Activated CD4-positive, alpha-beta T cell treated with anti-CD3 and anti-CD28 coated beads, Interleukin-10, Interleukin-2, amounts not matched to agents 100 ng/mL and 50 ng/mL, durations not matched to agents 16 hours and 8 hours (primary cell): ENCODE measurements at regions not wholly inside any gene's neighbourhood (a gene's known extent, or its start where the extent isn't known, plus 50 kb on each side); places are given as distances from the start of the nearest gene placed in this dataset.

Experiments used
- DNase-seq: peaks from one replicate; pipeline ENCODE4 v3.0.0-alpha.2; 2020

- DNase-seq, result no peak
Measured at GRCh38 chr14:97539884-97540283, 742.7 kb downstream of the VRK1 start.

- DNase-seq, result no peak
Measured at GRCh38 chr14:97543221-97543620, 746.0 kb downstream of the VRK1 start.

DNA sequence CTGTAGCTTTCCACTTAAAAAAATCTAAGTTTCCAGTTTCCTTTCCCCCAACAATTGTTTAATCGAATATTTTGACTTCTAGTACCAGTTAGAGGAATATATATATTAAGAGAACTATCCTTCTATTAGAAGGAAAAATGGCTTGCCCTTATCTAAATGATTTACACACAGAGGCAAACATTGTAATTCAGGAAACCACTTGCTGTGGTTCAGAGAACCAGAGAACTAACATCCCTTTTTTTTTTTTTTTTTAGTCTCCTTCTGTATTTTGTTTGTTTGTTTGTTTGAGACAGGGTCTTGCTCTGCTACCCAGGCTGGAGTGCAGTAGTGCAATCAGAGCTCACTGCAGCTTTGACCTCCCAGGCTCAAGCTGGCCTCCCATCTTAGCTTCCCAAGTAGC is 746.6 kb downstream of the VRK1 start:
- DNase-seq, result no peak

- DNase-seq, result no peak
Measured at GRCh38 chr14:97544571-97544970, 747.4 kb downstream of the VRK1 start.

GRCh38 chr14:97546491-97547230 is 749.5 kb downstream of the VRK1 start:
- DNase-seq, result no peak

GRCh38 chr14:97550463-97550862 is 753.3 kb downstream of the VRK1 start:
- DNase-seq, result no peak

GRCh38 chr14:97554597-97554996 is 757.4 kb downstream of the VRK1 start:
- DNase-seq, result no peak

GRCh38 chr14:97564334-97564733 is 767.2 kb downstream of the VRK1 start:
- no peak for DNase-seq

- no peak for DNase-seq
Measured at GRCh38 chr14:97571201-97571600, 774.0 kb downstream of the VRK1 start.

DNA sequence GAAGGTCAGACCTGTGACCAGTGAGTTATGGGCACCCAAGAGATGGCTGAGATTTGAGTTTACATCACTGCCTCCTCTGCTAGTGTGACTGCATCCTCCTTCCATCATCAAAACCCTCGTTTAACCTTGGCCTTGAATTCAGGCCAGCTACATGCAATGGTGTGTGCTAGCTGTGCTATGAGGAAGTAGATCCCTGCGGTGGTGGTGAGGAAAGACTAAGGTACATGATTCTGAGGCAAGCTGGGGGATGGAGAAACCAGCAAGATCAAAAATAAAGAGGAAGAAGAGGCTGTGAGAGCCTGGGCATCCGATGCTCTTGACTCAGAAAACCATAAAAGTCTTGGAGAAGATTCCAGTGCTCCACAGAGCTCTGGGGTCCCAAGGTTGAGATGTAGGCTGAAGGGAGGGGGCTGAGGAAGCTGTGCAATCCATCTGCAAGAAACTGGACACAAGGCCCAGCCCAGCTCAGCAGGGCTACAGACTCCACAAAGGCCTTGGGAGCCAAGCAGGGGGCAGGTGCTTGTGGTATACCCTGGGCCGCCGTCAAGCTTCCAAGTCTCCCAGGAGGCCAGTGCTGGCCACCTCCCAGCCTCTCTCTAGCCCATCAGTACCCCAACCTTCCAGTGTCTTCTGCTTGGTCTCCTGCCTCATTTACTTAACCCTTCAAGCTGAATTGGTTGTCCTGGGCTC is 774.8 kb downstream of the VRK1 start:
- no peak for DNase-seq

DNA sequence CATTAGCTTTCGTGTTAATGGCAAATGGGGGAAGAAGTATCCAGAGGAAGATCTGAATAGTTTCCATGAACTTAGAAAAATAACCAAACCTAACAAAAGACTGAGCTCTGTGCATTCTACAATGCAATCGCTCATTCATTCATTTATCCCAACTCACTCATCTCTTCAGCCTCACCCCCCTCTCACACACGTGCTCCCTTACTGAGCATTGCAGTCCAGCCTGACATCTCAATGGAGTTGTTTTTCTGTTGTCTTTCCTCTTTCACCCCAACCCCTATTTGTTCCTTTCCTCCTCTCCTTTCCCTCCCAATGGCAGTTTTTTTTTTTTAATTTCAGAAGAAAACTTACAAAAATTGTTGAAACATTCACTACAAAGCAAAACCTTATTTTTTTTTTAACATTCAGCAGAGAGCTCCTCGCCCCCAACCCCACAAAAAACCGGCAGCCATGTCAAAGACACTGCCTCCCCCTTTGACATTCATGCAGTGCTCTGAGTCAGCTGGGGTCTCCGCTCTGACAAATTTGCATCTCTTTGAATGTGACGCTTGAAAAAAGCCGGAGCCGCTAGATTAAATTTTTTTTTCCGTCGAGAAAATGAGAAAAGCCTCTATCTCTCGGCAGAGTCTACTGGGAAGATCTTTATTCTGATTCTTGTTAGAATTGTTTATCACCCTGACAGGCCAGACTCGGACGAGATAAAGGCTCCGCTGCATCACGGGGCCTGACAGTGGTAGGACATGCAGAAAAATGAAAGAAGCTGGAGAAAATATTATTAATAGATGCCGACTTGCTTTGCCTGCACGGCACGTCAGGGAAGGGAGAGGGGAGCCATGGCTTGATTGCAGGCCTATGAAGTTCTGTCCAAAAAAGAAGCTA is 775.6 kb downstream of the VRK1 start:
- DNase-seq, result no peak

- DNase-seq, result no peak
Measured at GRCh38 chr14:97575677-97576076, 778.5 kb downstream of the VRK1 start.

- DNase-seq, result no peak
Measured at GRCh38 chr14:97578982-97579548, 781.9 kb downstream of the VRK1 start.

DNA sequence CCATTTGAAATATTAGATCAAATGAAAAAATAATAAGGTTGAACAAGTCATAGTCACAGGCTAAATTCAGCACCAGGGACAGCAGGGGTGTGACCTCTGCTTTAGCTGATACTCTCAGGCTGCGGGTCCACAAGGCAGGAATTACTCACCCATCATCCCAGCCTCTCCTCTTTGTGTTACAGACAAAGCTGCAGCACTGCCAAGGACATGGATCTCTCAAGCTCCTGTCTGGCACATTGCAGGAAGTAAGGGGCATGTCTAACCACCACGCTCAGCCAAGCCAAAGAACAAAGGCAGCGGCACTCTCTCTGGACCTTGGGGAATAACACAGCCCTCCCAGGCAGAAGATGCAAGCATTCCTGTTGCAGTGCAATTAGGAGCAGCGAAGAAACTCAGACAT is 783.8 kb downstream of the VRK1 start:
- DNase-seq, result no peak

GRCh38 chr14:97582022-97582421 is 784.8 kb downstream of the VRK1 start:
- DNase-seq, result no peak

GRCh38 chr14:97584528-97584927 is 787.3 kb downstream of the VRK1 start:
- no peak for DNase-seq

DNA sequence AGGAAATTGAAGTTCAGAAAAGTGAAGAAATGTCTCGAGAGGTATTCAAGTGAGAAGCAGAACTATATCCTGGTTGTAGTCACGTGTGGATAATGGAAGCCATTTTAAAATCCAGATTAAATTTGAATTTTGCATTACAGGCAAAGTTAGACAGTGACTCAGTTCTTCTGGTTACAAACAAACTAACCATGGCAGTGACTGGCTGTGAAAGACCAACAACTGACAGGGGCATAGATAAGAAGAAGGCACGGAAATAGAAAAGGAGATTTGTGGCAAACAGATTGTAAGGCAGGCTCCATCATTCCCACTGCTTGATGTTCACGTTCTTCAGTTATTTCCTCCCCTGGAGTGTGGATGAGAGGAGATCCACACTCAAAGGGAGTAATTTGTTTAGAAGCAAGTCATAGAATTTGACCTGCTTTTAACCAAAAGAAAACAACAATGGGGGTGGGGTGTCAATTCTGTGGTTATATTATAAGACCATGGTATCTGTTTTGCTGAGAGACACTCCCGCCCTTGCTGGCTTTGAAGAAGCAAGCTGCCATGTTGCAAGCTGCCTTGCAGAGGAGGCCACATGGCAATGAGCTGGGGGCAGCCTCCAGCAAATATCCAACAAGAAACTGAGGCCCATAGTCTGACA is 795.3 kb downstream of the VRK1 start:
- no peak for DNase-seq

DNA sequence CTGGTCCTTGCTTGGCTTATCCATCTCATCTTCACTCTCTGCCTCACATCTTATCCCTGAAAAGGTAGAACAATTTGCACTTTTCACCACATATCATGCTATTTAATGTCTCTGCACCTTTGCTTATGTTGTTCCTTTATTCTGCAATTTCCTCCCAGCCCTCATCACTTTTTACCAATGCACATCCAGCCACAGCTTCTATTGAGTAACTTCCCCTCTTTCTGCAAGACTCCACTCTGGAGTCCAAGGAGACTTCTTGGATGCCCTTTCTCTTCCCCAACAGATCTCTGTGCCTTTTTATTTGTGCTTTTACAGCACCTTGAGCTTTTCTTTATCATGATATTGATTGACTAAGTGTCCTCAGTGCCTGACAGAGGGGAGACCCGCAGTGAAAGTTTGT is 797.1 kb downstream of the VRK1 start:
- DNase-seq, result no peak

DNA sequence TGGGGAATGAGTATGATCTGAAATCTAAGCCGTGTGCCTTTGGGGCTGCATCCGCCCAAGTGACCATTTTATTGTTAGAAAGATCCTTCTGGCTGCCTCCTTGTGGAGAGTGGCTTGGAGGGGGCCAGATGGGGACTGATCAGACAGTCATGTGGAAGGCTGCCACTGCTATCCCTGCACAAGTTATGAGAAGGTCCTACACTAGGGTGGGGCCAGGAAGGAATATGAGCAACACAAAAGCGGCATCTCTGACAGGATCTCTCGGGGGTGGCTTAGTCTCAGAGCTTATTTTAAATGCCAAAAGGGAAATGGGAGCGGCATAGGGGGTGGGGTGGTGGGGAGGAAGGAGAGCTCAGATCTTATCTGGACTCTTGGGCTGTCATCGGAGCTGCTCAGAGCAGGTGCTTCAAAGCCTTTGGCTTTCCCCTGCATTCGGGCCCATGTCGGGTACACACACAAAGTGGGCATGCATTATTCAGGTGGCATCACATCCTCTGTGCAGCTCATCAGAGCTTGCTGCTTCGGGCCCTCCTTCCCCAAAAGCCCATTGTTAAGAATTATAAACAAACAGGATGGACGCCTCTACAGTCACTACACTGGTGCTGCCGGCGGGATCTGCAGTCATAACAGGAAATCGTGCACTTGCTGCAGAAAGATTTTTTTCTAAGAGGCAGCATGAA is 805.4 kb downstream of the VRK1 start:
- peak; percentile 78 for DNase-seq

- peak; percentile 36 for DNase-seq
Measured at GRCh38 chr14:97603201-97603600, 806.0 kb downstream of the VRK1 start.

DNA sequence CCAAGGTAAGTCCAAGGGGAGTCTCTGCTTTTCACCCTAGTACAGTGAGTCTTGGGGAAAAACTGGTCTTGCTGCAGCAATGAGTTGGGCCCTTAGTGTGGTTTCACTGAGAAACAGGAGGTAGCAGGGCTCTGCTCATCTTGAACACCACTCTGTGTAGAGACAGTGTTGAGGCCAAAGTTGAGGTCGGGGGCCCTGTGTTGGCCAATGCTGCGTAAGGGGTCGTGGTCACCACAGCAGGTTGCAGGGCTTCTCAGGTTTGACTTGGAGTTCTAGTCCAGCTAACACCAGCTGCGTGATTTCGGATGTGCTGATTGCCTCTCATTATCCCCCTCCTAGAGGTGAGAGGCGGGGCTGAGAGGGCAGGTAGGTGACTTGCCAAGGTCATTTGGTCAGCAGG is 807.5 kb downstream of the VRK1 start:
- DNase-seq, result no peak

- DNase-seq, result no peak
Measured at GRCh38 chr14:97618401-97618800, 821.2 kb downstream of the VRK1 start.
